ENCODE measurements at regions not wholly inside any gene's neighbourhood (a gene's known extent, or its start where the extent isn't known, plus 50 kb on each side); places are given as distances from the start of the nearest gene placed in this dataset.
"Not testable (repeated sequence)": the region's sequence is repeated elsewhere in the genome, so short reads cannot be mapped to it uniquely, and the experiment has no call there.

DNA sequence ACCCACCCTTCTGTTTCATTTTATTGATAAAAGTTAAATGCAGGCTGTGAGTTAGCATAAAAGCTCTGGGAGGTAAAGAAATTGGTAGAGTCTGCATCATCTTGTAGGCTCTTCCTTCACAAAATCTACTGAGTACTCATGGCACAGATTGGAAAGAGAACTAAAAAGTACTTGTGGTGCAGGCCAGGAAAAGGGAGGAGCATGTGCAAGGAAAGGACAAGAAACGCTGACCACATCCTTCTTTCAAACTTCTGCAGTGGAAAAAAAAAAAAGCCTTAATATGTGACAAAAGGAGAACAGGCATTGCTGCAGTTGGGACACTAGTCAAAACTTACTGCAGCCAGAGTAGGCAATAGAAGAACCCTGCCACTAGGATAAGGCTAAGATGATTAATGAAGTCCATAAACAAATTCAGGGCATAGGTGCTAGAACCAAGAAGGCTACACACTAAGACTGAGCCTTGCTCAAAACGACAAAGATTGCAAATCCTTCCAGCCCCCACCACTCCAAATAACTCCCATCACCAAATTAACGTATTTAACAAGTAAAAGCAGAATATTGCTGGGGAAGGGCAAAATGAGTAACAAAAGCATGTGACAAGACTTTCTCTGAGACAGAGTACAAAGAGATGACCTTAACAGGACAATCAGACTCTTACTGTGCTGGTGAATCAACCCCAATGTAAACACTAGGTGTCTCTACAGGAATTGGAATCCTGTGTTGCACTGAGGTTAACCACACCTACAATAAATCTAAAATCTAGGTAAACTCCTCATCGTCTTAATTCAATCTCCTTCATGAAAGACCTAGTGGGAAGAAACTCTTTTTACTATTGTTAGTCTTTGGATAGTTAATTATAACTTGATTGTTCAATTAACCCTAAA, 1024.8 kb downstream of the TLE1 start:
- Histone ChIP-seq H3K9ac (ENCODE audit: low read depth, low read length) (no peak overlapping the region), H3K4me3 (ENCODE audit: low read length) (no peak overlapping the region), H3K27ac (ENCODE audit: low read length) (no peak overlapping the region), H3K27me3 (ENCODE audit: insufficient read depth, low read length) (no peaks in the 10 kb centered on the region), H3K4me1 (ENCODE audit: insufficient read depth, low read length) (no peaks in the 10 kb centered on the region), H3K36me3 (ENCODE audit: insufficient read depth, low read depth, low read length) (no peaks in the 10 kb centered on the region), H3K9me3 (ENCODE audit: insufficient read depth, low read depth, low read length) (peaks cover 13% of the 10 kb centered on the region; the same call in 1 of the 2 replicates)

DNA sequence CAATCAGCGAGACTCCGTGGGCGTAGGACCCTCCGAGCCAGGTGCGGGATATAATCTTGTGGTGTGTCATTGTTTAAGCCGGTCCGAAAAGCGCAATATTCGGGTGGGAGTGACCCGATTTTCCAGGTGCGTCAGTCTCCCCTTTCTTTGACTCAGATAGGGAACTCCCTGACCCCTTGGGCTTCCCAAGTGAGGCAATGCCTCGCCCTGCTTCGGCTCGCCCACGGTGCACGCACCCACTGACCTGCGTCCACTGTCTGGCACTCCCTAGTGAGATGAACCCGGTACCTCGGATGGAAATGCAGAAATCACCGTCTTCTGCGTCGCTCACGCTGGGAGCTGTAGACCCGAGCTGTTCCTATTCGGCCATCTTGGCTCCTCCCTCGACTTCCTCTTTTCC, 1029.6 kb downstream of the TLE1 start:
- not testable (repeated sequence) for H3K36me3 ChIP-seq (ENCODE audit: insufficient read depth, low read depth, low read length); H3K4me3 ChIP-seq (ENCODE audit: low read length); H3K4me1 ChIP-seq (ENCODE audit: insufficient read depth, low read length); H3K9ac ChIP-seq (ENCODE audit: low read depth, low read length); H3K27ac ChIP-seq (ENCODE audit: low read length); H3K27me3 ChIP-seq (ENCODE audit: insufficient read depth, low read length)
- peaks cover 10% of the 10 kb centered on the region; the same call in 1 of the 2 replicates for H3K9me3 ChIP-seq (ENCODE audit: insufficient read depth, low read depth, low read length)

DNA sequence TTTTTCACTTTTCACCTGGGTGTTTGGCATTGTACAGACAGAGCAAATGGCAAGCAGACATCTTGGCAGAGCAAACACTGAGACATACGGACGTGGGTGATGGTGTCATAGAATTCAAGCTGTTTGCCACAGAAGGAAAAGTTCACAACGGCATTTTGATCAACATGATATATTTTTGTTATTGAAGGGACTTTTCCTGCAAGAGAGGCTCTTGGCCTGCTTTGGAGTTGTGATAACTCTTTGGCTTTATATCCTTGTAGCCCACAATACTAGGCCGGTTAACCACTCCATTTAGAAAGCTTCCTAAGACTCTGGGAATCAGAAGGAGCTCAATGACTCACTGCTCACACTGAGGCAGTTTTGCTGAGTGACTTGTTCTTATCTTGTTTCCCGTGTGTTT, 1038.3 kb downstream of the TLE1 start:
- H3K9me3 ChIP-seq (ENCODE audit: insufficient read depth, low read depth, low read length) = no peaks in the 10 kb centered on the region
- H3K27ac ChIP-seq (ENCODE audit: low read length) = no peak overlapping the region
- no peaks in the 10 kb centered on the region for H3K36me3 ChIP-seq (ENCODE audit: insufficient read depth, low read depth, low read length)
- H3K27me3 ChIP-seq (ENCODE audit: insufficient read depth, low read length) = no peaks in the 10 kb centered on the region
- H3K4me1 ChIP-seq (ENCODE audit: insufficient read depth, low read length) = peaks cover 7% of the 10 kb centered on the region; the same call in 1 of the 2 replicates
- no peak overlapping the region for H3K9ac ChIP-seq (ENCODE audit: low read depth, low read length)
- no peak overlapping the region for H3K4me3 ChIP-seq (ENCODE audit: low read length)

DNA sequence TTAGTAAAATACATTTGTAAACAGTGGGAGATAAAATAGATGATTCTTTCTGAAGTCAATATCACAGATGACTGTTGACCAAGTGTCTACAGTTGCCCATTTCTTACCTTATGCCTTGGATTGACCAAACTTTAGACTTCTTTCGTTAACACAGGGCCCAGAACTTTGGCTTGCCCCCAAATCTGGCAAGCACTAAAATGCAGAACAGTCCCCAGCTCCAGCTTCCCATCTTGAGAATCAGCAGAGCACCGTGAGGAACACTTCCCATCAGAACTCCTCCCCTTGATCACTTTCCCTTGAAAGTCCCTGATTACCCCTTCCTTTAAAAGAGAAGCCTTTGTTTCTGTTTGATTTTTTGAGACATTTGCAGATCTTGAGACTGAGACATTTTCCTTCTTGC, 1039.9 kb downstream of the TLE1 start:
- Histone ChIP-seq H3K4me3 (ENCODE audit: low read length) (no peak overlapping the region), H3K27ac (ENCODE audit: low read length) (no peak overlapping the region), H3K9ac (ENCODE audit: low read depth, low read length) (no peak overlapping the region), H3K4me1 (ENCODE audit: insufficient read depth, low read length) (peaks cover 7% of the 10 kb centered on the region; the same call in 1 of the 2 replicates), H3K9me3 (ENCODE audit: insufficient read depth, low read depth, low read length) (no peaks in the 10 kb centered on the region), H3K36me3 (ENCODE audit: insufficient read depth, low read depth, low read length) (no peaks in the 10 kb centered on the region), H3K27me3 (ENCODE audit: insufficient read depth, low read length) (no peaks in the 10 kb centered on the region)

DNA sequence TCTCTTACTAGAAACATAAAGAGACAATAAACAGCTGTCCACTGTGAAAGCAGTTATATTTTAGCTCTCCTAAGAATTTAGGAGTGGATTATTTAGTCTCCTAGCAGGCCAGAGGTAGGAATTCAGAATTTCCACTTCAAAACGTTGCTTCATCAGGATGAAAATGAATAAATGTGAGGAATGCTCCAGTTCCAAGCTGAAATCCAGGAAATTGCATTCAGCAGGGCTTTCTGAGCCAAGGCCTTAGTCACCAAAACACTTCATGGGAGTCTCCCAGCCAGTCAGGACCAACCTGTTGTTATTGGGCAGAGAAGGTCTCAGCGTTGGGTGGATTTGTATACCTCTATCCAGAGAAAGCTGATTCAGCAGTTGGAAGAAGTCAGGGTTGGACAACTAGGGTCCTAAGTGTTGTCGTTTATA, 1040.3 kb downstream of the TLE1 start:
- Histone ChIP-seq H3K9me3 (ENCODE audit: insufficient read depth, low read depth, low read length) (no peaks in the 10 kb centered on the region), H3K27me3 (ENCODE audit: insufficient read depth, low read length) (no peaks in the 10 kb centered on the region), H3K9ac (ENCODE audit: low read depth, low read length) (no peak overlapping the region), H3K36me3 (ENCODE audit: insufficient read depth, low read depth, low read length) (no peaks in the 10 kb centered on the region), H3K4me1 (ENCODE audit: insufficient read depth, low read length) (peaks cover 7% of the 10 kb centered on the region; the same call in 1 of the 2 replicates), H3K4me3 (ENCODE audit: low read length) (no peak overlapping the region), H3K27ac (ENCODE audit: low read length) (no peak overlapping the region)

DNA sequence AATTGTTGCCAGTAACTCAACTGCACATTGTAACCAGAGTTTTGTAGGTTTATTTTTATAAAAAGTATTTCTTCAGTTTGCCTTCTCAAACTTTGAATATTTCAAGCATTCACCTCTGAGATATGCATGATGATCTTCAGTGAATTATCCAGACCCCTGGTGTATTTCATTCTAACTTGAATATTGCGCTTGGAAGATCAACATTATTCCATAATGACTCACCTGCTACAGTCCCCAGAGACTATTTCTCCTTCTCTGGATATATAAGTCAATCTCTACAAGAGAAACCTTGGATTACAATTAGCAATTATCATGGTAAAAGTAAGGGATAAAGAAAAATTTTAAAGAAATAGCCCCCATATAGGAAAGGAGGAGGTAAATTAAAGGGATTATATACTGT, 1041.0 kb downstream of the TLE1 start:
- H3K27ac ChIP-seq (ENCODE audit: low read length) = no peak overlapping the region
- H3K36me3 ChIP-seq (ENCODE audit: insufficient read depth, low read depth, low read length) = no peaks in the 10 kb centered on the region
- H3K4me1 ChIP-seq (ENCODE audit: insufficient read depth, low read length) = peaks cover 7% of the 10 kb centered on the region; the same call in 1 of the 2 replicates
- no peak overlapping the region for H3K4me3 ChIP-seq (ENCODE audit: low read length)
- no peak overlapping the region for H3K9ac ChIP-seq (ENCODE audit: low read depth, low read length)
- no peaks in the 10 kb centered on the region for H3K27me3 ChIP-seq (ENCODE audit: insufficient read depth, low read length)
- no peaks in the 10 kb centered on the region for H3K9me3 ChIP-seq (ENCODE audit: insufficient read depth, low read depth, low read length)

DNA sequence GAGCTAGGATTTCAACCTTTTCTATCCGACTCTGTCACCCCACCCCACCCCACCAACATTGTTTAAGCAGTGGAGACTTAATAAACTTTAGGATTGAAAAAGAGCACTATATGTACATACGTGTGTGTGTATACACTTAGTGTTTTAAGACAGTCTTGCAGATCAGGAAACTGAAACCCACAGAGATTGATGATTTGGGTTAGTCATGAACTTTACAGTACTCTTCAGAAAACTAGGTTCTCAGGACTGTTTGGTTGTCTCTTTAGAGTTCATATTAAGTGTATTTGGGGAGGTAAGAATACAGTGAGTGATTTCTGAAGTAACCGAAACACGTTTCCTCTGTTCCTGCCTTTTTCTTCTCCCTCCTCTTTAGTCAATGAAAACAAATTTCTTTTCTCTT, 1043.1 kb downstream of the TLE1 start:
- Histone ChIP-seq H3K36me3 (ENCODE audit: insufficient read depth, low read depth, low read length) (no peaks in the 10 kb centered on the region), H3K27ac (ENCODE audit: low read length) (no peak overlapping the region), H3K27me3 (ENCODE audit: insufficient read depth, low read length) (no peaks in the 10 kb centered on the region)

DNA sequence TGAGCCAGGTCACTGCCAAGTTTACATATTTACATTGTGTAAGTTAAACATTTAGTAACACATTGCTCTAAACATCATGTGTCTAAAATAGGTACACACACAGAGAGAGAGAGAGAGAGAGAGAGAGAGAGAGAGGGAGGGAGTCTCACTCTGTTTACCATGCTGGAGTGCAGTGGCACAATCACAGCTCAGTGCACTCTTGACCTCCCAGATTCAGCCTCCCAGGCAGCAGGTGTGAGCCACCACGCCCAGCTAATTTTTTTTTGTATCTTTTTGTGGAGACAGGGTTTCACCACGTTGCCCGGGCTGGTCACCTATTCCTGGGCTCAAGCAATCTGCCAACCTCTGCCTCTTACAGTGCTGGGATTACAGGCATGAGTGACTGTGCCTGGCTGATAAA, 1045.3 kb downstream of the TLE1 start:
- Histone ChIP-seq H3K27ac (ENCODE audit: low read length) (no peak overlapping the region), H3K36me3 (ENCODE audit: insufficient read depth, low read depth, low read length) (no peaks in the 10 kb centered on the region), H3K27me3 (ENCODE audit: insufficient read depth, low read length) (no peaks in the 10 kb centered on the region), H3K9ac (ENCODE audit: low read depth, low read length) (no peak overlapping the region), H3K4me1 (ENCODE audit: insufficient read depth, low read length) (peaks cover 5% of the 10 kb centered on the region; the same call in 1 of the 2 replicates), H3K9me3 (ENCODE audit: insufficient read depth, low read depth, low read length) (no peaks in the 10 kb centered on the region), H3K4me3 (ENCODE audit: low read length) (no peak overlapping the region)

More for the DNA sequence above, 1043.1 kb downstream of the TLE1 start:
- H3K4me1 ChIP-seq (ENCODE audit: insufficient read depth, low read length) = peaks cover 7% of the 10 kb centered on the region; the same call in 1 of the 2 replicates
- no peak overlapping the region for H3K4me3 ChIP-seq (ENCODE audit: low read length)
- H3K9me3 ChIP-seq (ENCODE audit: insufficient read depth, low read depth, low read length) = no peaks in the 10 kb centered on the region
- no peak overlapping the region for H3K9ac ChIP-seq (ENCODE audit: low read depth, low read length)

DNA sequence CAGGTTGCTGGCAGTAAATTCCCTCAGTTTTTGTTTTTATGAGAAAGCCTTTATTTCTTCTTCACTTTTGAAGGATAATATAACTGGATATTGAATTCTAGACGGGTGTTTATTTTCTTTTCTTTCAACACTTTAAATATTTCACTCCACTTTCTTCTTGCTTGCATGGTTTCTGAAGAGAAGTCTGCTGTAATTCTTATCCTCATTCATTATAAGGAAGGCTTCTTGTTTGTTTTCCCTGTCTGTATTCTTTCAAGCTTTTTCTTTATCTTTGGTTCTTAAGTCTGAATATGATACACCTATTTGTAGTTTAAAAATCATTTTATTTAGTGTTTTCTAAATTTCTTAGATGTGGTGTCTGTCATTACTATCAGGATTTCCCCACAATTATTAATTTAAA, 1054.3 kb downstream of the TLE1 start:
- H3K9me3 ChIP-seq (ENCODE audit: insufficient read depth, low read depth, low read length) = no peaks in the 10 kb centered on the region; the same call in 1 of the 2 replicates
- no peaks in the 10 kb centered on the region for H3K4me1 ChIP-seq (ENCODE audit: insufficient read depth, low read length)

DNA sequence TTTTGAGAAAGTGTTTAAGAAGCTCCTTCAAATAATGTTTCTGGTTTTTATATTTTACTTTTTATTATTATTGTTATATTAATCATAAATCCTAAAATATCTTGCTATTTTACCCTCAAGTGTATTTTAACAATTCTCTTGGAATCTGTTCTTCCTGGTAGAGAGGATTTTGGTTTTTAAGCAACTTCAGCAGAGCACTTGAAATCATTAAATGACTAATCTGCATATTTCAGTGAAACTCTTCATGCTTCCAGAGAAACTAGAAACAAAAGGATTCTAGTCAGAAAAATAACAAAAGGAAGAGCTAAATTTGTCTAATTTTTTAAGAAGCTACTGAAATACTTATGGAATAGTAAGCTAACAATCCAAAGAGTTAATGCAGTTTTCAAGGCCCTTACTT, 1057.3 kb downstream of the TLE1 start:
- Histone ChIP-seq H3K27me3 (ENCODE audit: insufficient read depth, low read length) (no peaks in the 10 kb centered on the region), H3K36me3 (ENCODE audit: insufficient read depth, low read depth, low read length) (no peaks in the 10 kb centered on the region), H3K4me1 (ENCODE audit: insufficient read depth, low read length) (no peaks in the 10 kb centered on the region), H3K9me3 (ENCODE audit: insufficient read depth, low read depth, low read length) (no peaks in the 10 kb centered on the region; the same call in 1 of the 2 replicates), H3K4me3 (ENCODE audit: low read length) (no peak overlapping the region), H3K9ac (ENCODE audit: low read depth, low read length) (no peak overlapping the region), H3K27ac (ENCODE audit: low read length) (no peak overlapping the region)

More for the DNA sequence above, 1054.3 kb downstream of the TLE1 start:
- Histone ChIP-seq H3K27ac (ENCODE audit: low read length) (no peak overlapping the region), H3K9ac (ENCODE audit: low read depth, low read length) (no peak overlapping the region), H3K4me3 (ENCODE audit: low read length) (no peak overlapping the region), H3K27me3 (ENCODE audit: insufficient read depth, low read length) (no peaks in the 10 kb centered on the region), H3K36me3 (ENCODE audit: insufficient read depth, low read depth, low read length) (no peaks in the 10 kb centered on the region)

DNA sequence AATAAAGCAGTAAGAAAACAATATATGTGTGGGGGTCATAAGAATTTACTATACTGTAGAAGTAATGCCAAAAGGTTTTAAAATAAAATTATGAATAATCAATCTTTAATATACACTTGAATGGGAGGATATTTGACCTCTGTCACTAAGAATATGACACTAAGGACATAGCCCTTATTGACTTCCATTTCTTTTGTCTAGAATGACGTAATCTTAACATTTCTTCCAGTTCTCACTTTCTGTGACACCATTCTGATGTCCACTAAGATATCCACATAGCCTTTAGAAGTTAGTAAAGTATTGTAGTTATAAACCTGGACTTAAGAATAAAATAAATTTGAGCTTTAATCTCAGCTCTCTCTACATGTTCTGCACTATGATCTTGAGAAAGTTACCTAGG, 1050.7 kb downstream of the TLE4 start:
- no peak overlapping the region for H3K4me3 ChIP-seq (ENCODE audit: low read length)
- no peak overlapping the region for H3K9ac ChIP-seq (ENCODE audit: low read depth, low read length)
- H3K27me3 ChIP-seq (ENCODE audit: insufficient read depth, low read length) = no peaks in the 10 kb centered on the region
- no peaks in the 10 kb centered on the region for H3K9me3 ChIP-seq (ENCODE audit: insufficient read depth, low read depth, low read length)
- no peaks in the 10 kb centered on the region for H3K4me1 ChIP-seq (ENCODE audit: insufficient read depth, low read length)
- no peak overlapping the region for H3K27ac ChIP-seq (ENCODE audit: low read length)
- H3K36me3 ChIP-seq (ENCODE audit: insufficient read depth, low read depth, low read length) = no peaks in the 10 kb centered on the region

DNA sequence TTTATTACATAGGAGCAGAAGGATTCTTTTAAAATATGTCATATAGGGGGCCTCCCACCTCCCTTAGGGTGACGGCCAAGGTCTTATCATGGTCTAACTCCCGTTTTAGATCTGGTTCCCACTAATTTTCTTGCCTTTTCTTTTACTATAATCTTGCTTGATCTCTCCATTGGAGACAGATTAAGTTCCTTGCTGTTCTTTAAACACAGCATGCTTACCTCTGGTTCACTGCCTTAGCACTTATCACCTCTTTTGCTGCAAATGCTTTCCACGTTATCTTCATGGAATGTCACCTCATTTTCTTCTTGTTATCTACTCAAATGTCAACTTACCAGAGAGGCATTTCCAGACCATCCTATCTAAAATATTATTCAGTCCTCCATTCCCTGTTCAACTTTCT, 1047.6 kb downstream of the TLE4 start:
- Histone ChIP-seq H3K4me3 (ENCODE audit: low read length) (no peak overlapping the region), H3K9me3 (ENCODE audit: insufficient read depth, low read depth, low read length) (no peaks in the 10 kb centered on the region), H3K27ac (ENCODE audit: low read length) (no peak overlapping the region), H3K36me3 (ENCODE audit: insufficient read depth, low read depth, low read length) (no peaks in the 10 kb centered on the region), H3K4me1 (ENCODE audit: insufficient read depth, low read length) (no peaks in the 10 kb centered on the region), H3K9ac (ENCODE audit: low read depth, low read length) (no peak overlapping the region), H3K27me3 (ENCODE audit: insufficient read depth, low read length) (no peaks in the 10 kb centered on the region)

Data from iPS-20b (cell line).